Renal cortex interstitium (tissue), 11 donors: ENCODE measurements at regions not wholly inside any gene's neighbourhood (a gene's known extent, or its start where the extent isn't known, plus 50 kb on each side); places are given as distances from the start of the nearest gene placed in this dataset.
"Not testable (repeated sequence)": the region's sequence is repeated elsewhere in the genome, so short reads cannot be mapped to it uniquely, and the experiment has no call there.

ENCODE experiments used
- DNase-seq, 11 donors: peaks; one replicate each; pipeline ENCODE4 v3.0.0-alpha.2; 2013; ENCODE audit warnings: low read depth in 9 of 11, low spot score in 4 of 11; ENCODE audit errors: extremely low read depth in 1 of 11

GRCh38 chr3:182156326-182156725, 444.6 kb downstream of the SOX2 start:
- not testable (repeated sequence) for DNase-seq

- no peak for DNase-seq
Measured at GRCh38 chr3:182165234-182165633, 453.5 kb downstream of the SOX2 start.

DNA sequence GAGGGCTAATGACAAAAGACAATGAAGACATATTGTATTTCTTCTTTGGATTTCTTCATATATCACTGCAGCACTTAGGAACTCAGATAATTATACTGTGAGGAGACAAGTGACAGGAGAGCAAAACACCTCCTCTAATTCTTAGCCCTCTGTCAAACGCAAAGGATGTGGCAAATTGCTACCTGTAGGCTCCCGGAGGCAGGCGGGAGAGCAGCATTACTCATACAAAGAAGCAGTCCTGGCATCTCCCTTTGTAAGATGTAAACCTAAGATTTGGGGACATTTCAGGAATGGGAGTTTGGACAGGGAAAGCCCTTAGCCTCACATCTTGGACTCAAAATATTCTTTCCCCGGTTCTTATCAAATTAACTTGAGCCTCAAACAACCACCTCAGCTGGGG, 460.8 kb downstream of the SOX2 start:
- no peak for DNase-seq

DNA sequence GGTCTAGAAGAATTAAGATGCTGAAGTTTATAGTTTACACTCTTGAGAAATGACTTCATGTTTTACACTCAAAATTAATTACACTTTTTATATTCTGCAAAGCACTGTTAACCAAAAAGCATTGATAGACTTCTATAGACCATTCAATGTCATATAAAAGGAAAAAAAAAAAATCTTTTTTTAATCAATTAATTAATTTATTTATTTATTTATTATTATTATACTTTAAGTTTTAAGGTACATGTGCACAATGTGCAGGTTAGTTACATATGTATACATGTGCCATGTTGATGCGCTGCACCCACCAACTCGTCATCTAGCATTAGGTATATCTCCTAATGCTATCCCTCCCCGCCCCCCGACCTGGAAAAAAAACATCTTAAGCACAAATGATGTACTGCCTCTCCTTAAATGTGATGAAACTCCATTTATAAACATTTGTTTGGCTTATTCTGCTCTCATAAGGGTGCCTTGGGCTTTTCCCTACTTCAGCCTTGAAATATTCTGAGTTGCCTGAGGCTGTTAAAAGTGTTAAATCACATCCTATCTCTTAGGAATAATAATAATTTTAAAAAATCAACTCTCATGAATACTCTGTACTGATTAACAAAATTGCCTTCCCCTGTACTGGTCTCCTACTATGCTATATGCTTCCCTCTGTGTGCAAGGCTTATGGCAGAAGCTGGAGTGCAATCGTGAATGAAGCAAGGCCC, 466.9 kb downstream of the SOX2 start:
- no peak for DNase-seq

- DNase-seq, result no peak
Measured at GRCh38 chr3:182179631-182180030, 467.9 kb downstream of the SOX2 start.

DNA sequence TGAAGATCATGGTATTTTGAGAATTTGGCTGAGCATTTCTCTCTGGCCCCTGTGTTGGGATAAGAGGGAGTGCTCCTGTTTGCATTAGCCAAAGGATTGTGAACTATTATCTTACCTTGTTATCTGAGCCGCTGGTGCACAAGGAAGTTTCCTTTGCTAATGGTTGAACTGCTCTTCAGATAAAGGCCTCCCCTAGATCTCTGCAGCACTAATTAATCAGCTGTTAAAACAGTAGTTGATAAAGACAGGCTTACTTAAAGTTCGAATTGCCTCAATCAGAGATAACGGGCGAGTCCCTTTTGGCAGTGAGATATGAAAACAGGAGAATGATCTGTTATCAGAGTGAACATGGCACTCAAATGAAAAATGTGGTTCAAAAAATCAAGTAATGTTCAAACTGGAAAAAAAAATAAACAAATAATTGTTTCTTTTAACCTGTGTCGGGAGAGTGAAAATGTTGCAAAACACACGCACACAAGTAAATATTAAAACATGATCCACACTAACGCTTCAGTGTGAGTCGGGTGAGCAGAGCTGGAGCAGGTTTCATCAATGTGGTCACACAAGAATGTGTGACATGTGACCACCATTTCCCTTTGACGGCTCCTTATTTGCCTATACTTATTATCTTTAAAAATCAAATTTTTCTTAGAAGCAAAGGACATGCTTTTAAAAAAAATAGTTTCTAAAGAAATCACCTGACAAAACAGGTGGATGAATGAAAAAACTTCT, 469.1 kb downstream of the SOX2 start:
- no peak for DNase-seq

DNA sequence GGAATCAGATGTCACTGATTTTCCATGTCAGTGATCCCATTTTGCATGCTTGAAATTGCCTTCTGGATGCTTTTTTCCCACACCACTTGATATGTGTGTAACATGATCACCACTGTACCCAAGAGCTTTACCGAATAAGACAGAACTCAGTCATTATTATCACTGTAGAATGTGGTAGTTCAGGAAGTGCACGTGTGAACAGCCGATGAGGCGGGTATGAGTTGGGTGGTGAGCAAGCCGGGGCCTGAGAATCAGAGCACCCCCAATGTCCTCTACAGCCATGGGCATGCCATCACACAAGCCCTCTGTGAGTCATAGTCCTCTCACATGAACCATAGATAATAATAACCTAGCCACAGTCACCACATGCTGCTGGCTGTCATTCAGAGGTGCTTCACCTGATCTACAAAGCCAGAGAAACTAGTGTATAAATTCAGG, 470.8 kb downstream of the SOX2 start:
- DNase-seq, result peak in 1 of 11 donors; percentile 3

GRCh38 chr3:182183716-182184430, 472.1 kb downstream of the SOX2 start:
- DNase-seq, result no peak

GRCh38 chr3:182185313-182185712, 473.6 kb downstream of the SOX2 start:
- no peak for DNase-seq

GRCh38 chr3:182190056-182190455, 478.3 kb downstream of the SOX2 start:
- no peak for DNase-seq

GRCh38 chr3:182198345-182198744, 486.6 kb downstream of the SOX2 start:
- no peak for DNase-seq

GRCh38 chr3:182201456-182202168, 489.9 kb downstream of the SOX2 start:
- DNase-seq, result no peak

DNA sequence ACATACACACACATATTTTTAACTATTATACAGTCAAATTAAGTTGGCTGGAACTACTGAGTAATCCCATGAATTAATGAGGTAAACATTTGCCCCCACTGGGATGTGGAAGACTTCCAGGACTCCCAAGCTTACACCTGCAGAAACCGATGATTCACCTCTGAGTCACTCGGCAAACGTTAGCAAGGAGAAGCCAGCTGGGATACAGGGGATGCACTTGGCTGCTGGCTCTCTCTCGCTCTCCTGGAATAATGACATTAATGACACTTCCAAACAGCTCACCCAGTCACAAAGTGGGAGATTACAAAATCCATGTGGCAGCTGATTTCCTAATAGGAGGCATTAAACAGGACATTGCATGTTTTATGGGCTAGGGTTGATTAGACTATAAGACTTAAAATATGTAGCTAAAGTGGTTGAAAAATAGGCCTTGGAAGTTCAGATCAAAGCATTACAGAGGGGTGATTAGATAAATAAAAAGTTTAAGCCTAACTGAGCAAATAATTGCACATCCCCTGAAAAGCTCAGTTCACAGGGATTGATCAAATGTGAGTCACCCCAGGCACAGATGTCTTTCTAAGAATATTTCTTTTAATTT, 500.9 kb downstream of the SOX2 start:
- no peak for DNase-seq

GRCh38 chr3:182214416-182214815, 502.7 kb downstream of the SOX2 start:
- DNase-seq, result no peak

GRCh38 chr3:182215881-182216280, 504.2 kb downstream of the SOX2 start:
- no peak for DNase-seq

DNA sequence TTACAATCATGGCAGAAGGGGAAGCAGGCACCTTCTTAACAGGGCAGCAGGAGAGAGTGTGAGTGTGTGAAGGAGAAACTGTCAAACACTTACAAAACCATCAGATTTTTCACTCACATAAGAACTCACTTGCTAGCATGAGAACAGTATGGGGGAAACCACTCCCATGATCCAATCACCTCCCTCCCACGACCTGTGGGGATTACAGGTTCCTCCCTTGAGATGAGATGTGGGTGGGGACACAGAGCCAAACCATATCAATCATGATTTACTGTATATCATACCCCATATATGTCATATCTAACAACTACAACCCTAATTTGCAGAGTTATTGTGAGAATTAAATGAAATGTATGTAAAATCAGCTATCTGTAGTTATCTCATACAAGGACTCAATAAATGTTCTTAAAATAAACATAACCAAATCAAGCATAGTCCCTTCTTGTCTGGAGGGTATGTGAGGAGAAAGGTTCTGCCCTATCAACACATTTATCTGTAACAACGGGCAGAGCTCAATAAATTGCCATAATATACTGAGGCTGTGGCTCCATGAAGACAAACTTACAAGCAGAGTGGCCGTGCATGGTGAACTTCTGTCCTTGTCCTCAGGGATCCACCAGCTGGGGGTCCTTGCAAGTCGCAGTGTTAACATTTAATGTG, 504.7 kb downstream of the SOX2 start:
- no peak for DNase-seq

DNA sequence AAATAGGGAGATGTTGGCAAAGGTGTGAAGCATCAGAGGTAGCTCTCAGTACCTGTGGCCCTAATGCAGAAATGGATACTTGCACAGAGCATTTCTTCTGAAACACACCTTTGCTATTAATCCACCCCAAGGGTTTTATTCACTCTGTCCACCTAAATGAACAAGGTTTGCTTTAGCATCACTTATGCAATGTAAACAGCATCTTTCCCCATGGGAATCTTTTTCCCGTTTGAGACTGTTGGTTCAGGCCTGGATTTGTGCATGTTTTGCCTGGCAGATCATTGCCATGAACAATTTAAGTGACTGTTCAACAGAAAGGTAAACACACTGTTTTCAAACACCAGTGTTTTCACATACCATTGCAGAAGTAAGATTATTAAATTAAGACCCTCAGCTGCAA, 508.3 kb downstream of the SOX2 start:
- no peak for DNase-seq

DNA sequence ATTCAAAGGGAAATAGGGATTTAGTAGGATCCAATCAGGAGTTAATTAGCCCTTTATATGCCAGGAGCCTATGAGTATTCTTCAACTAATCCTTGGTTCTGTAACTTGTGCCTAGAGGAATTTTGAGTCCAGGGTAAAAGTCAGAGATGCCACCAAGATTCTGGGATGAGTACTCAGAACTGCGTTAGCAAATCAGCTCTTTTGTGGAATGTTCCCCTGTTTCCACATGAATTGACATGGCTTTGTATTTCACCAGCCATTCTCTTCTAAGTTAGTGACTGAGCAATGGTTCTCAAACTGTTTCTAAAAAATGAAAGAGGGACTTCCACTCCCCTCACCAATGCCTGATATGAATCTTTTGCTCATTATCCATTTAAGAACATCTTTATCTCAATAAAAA, 508.7 kb downstream of the SOX2 start:
- DNase-seq, result no peak

- no peak for DNase-seq
Measured at GRCh38 chr3:182226995-182227394, 515.3 kb downstream of the SOX2 start.
